Cardiac muscle cell (in vitro differentiated cells and primary cell): ENCODE measurements at regions not wholly inside any gene's neighbourhood (a gene's known extent, or its start where the extent isn't known, plus 50 kb on each side); places are given as distances from the start of the nearest gene placed in this dataset.
"Not testable (repeated sequence)": the region's sequence is repeated elsewhere in the genome, so short reads cannot be mapped to it uniquely, and the experiment has no call there.

Source experiments
- DNase-seq, 2 donors: peaks; one replicate each; pipeline versions ENCODE4 v3.0.0 to v3.0.0-alpha.2; 2010 to 2017; ENCODE audit warnings: low read depth in 1 of 2, low spot score in 1 of 2
- H3K27ac ChIP-seq: fragments of 200-600 bp; sonication (generic); 2 replicates; pipeline ENCODE4 v1.5.1; 2016
- H3K27me3 ChIP-seq: fragments of 200-600 bp; sonication (generic); 2 replicates; pipeline ENCODE4 v1.6.0; 2016; ENCODE audit warnings: control low read depth
- H3K36me3 ChIP-seq: fragments of 200-600 bp; sonication (generic); 2 replicates; pipeline ENCODE4 v1.5.1; 2016; ENCODE audit warnings: control low read depth
- H3K4me1 ChIP-seq: fragments of 200-600 bp; sonication (generic); 2 replicates; pipeline ENCODE4 v1.8.1; 2017; ENCODE audit warnings: low read depth, mild to moderate bottlenecking, mixed run types
- H3K4me3 ChIP-seq: fragments of 200-600 bp; sonication (generic); 2 replicates; pipeline ENCODE4 v1.5.1; 2016; ENCODE audit warnings: mild to moderate bottlenecking
- H3K9me3 ChIP-seq: fragments of 200-600 bp; sonication (generic); 2 replicates; pipeline ENCODE4 v1.5.1; 2017; ENCODE audit warnings: low read depth, mild to moderate bottlenecking, control low read depth
- CTCF ChIP-seq: IDR thresholded peaks from 2 replicates; pipeline ENCODE4 v1.5.1; 2012; ENCODE audit warnings: low read depth, mild to moderate bottlenecking, low read length

GRCh38 chr10:61215246-61215645, 237.9 kb downstream of the TMEM26 start:
- Histone ChIP-seq H3K27me3 (no peaks in the 10 kb centered on the region), H3K9me3 (no peaks in the 10 kb centered on the region), H3K4me1 (no peaks in the 10 kb centered on the region), H3K4me3 (no peak overlapping the region), H3K36me3 (no peaks in the 10 kb centered on the region), H3K27ac (no peak overlapping the region)
- no peak for DNase-seq
- no peak for TF ChIP-seq CTCF

GRCh38 chr10:61211468-61211867, 241.7 kb downstream of the TMEM26 start:
- Histone ChIP-seq H3K27ac (no peak overlapping the region), H3K27me3 (no peaks in the 10 kb centered on the region)
- peak in 1 of 2 donors; percentile 10 for DNase-seq

GRCh38 chr10:61197057-61197456, 253.1 kb upstream of the RHOBTB1 start:
- Histone ChIP-seq H3K4me3 (no peak overlapping the region), H3K4me1 (no peaks in the 10 kb centered on the region), H3K36me3 (no peaks in the 10 kb centered on the region), H3K27ac (no peak overlapping the region), H3K9me3 (no peaks in the 10 kb centered on the region), H3K27me3 (no peaks in the 10 kb centered on the region)
- DNase-seq: no peak
- TF ChIP-seq CTCF: no peak

More at GRCh38 chr10:61211468-61211867, 241.7 kb downstream of the TMEM26 start:
- Histone ChIP-seq H3K9me3 (no peaks in the 10 kb centered on the region), H3K4me1 (no peaks in the 10 kb centered on the region), H3K36me3 (no peaks in the 10 kb centered on the region), H3K4me3 (no peak overlapping the region)
- TF ChIP-seq CTCF: no peak

GRCh38 chr10:61195211-61195610, 251.2 kb upstream of the RHOBTB1 start:
- Histone ChIP-seq H3K9me3 (no peaks in the 10 kb centered on the region), H3K27me3 (no peaks in the 10 kb centered on the region), H3K4me3 (no peak overlapping the region), H3K4me1 (no peaks in the 10 kb centered on the region), H3K27ac (no peak overlapping the region), H3K36me3 (no peaks in the 10 kb centered on the region)
- no peak for TF ChIP-seq CTCF
- no peak for DNase-seq

- not testable (repeated sequence) for H3K36me3 ChIP-seq, DNase-seq, H3K27me3 ChIP-seq, H3K9me3 ChIP-seq, H3K27ac ChIP-seq, H3K4me1 ChIP-seq, H3K4me3 ChIP-seq
These were observed 248.6 kb upstream of the RHOBTB1 start for GRCh38 chr10:61192589-61192988.

- H3K4me1 ChIP-seq: no peaks in the 10 kb centered on the region
These were observed 248.1 kb upstream of the RHOBTB1 start for GRCh38 chr10:61192042-61192441.

More at GRCh38 chr10:61192042-61192441, 248.1 kb upstream of the RHOBTB1 start:
- H3K27ac ChIP-seq: no peak overlapping the region
- no peak for TF ChIP-seq CTCF
- no peaks in the 10 kb centered on the region for H3K27me3 ChIP-seq
- no peak for DNase-seq
- no peaks in the 10 kb centered on the region for H3K36me3 ChIP-seq
- H3K4me3 ChIP-seq: no peak overlapping the region
- no peaks in the 10 kb centered on the region for H3K9me3 ChIP-seq
